GM12872 (cell line): ENCODE measurements at regions not wholly inside any gene's neighbourhood (a gene's known extent, or its start where the extent isn't known, plus 50 kb on each side); places are given as distances from the start of the nearest gene placed in this dataset.

Experiments used
- CTCF ChIP-seq: IDR thresholded peaks from 3 replicates; pipeline ENCODE4 v1.5.1; 2011; ENCODE audit warnings: low read depth, mild to moderate bottlenecking, low read length, moderate library complexity; ENCODE audit not compliant: insufficient read depth

- no peak for TF ChIP-seq CTCF
Measured at GRCh38 chr13:59342400-59342799, 821.3 kb downstream of the DIAPH3 start.

- TF ChIP-seq CTCF = no peak
Measured at GRCh38 chr13:59343132-59343531, 820.6 kb downstream of the DIAPH3 start.

- no peak for TF ChIP-seq CTCF
Measured at GRCh38 chr13:59343993-59344822, 819.5 kb downstream of the DIAPH3 start.

- TF ChIP-seq CTCF = no peak
Measured at GRCh38 chr13:59345311-59345710, 818.4 kb downstream of the DIAPH3 start.

- no peak for TF ChIP-seq CTCF
Measured at GRCh38 chr13:59346999-59347723, 816.6 kb downstream of the DIAPH3 start.

- no peak for TF ChIP-seq CTCF
Measured at GRCh38 chr13:59348617-59349016, 815.1 kb downstream of the DIAPH3 start.

- TF ChIP-seq CTCF = no peak
Measured at GRCh38 chr13:59352600-59352999, 811.1 kb downstream of the DIAPH3 start.
